Keratinocyte (primary cell): ENCODE measurements at regions not wholly inside any gene's neighbourhood (a gene's known extent, or its start where the extent isn't known, plus 50 kb on each side); places are given as distances from the start of the nearest gene placed in this dataset.

Source experiments
- DNase-seq: peaks from one replicate; pipeline ENCODE4 v3.0.0-alpha.2; 2011; ENCODE audit warnings: low read depth, missing footprints, low spot score
- FAIRE-seq: peaks from 2 replicates; lab custom pipeline; 2011; peaks lifted over from hg19 to GRCh38; lab: Jason Lieb, UNC
- H2AFZ ChIP-seq: 2 replicates; pipeline ENCODE4 v1.6.0; 2012; ENCODE audit warnings: low read length, control low read depth, inconsistent platforms; ENCODE audit not compliant: control insufficient read depth
- H3K27ac ChIP-seq: 2 replicates; pipeline ENCODE4 v1.5.1; 2011; ENCODE audit warnings: low read length; ENCODE audit not compliant: control insufficient read depth, insufficient read depth
- H3K27me3 ChIP-seq: 3 replicates; pipeline ENCODE4 v1.6.0; 2011; ENCODE audit warnings: low read length; ENCODE audit not compliant: control insufficient read depth, insufficient read depth; ENCODE audit errors: extremely low read depth
- H3K36me3 ChIP-seq, 2 experiments: 2 replicates in 1 of 2; 3 replicates in 1 of 2; pipeline ENCODE4 v1.5.1; 2011; ENCODE audit warnings: low read length in 2 of 2, mild to moderate bottlenecking in 1 of 2; ENCODE audit not compliant: control insufficient read depth in 2 of 2, insufficient read depth in 2 of 2; ENCODE audit errors: extremely low read depth in 1 of 2
- H3K4me1 ChIP-seq: 3 replicates; pipeline ENCODE4 v1.5.1; 2011; ENCODE audit warnings: low read length; ENCODE audit not compliant: control insufficient read depth, insufficient read depth; ENCODE audit errors: extremely low read depth
- H3K4me2 ChIP-seq: 3 replicates; pipeline ENCODE4 v1.6.0; 2011; ENCODE audit warnings: low read depth, low read length; ENCODE audit not compliant: control insufficient read depth, insufficient read depth; ENCODE audit errors: extremely low read depth
- H3K4me3 ChIP-seq, 3 experiments: fragments of 200-600 bp in 1 of 3; sonication (generic) in 1 of 3; 2 replicates in 2 of 3; 3 replicates in 1 of 3; pipeline ENCODE4 v1.5.1; 2011 to 2016; ENCODE audit warnings: low read length in 3 of 3, mild to moderate bottlenecking in 3 of 3, control low read depth in 2 of 3, inconsistent platforms in 1 of 3, low read depth in 1 of 3, mixed read lengths in 1 of 3, mixed run types in 1 of 3, moderate library complexity in 1 of 3; ENCODE audit not compliant: control insufficient read depth in 2 of 3, insufficient read depth in 2 of 3; ENCODE audit errors: extremely low read depth in 1 of 3
- H3K79me2 ChIP-seq: 2 replicates; pipeline ENCODE4 v1.6.0; 2012; ENCODE audit warnings: low read length; ENCODE audit not compliant: control insufficient read depth, insufficient read depth
- H3K9ac ChIP-seq: 3 replicates; pipeline ENCODE4 v1.6.0; 2011; ENCODE audit warnings: low read length; ENCODE audit not compliant: control insufficient read depth, insufficient read depth; ENCODE audit errors: extremely low read depth
- H3K9me1 ChIP-seq: 3 replicates; pipeline ENCODE4 v1.6.0; 2011; ENCODE audit warnings: low read length; ENCODE audit not compliant: control insufficient read depth, insufficient read depth; ENCODE audit errors: extremely low read depth
- H3K9me3 ChIP-seq: 2 replicates; pipeline ENCODE4 v1.5.1; 2012; ENCODE audit warnings: low read depth, low read length; ENCODE audit not compliant: control insufficient read depth
- H4K20me1 ChIP-seq: 3 replicates; pipeline ENCODE4 v1.6.0; 2011; ENCODE audit warnings: low read length; ENCODE audit not compliant: control insufficient read depth, insufficient read depth; ENCODE audit errors: extremely low read depth
- EZH2 ChIP-seq: IDR thresholded peaks from one replicate; pipeline ENCODE4 v1.6.1; 2012; ENCODE audit warnings: inconsistent platforms, mild to moderate bottlenecking, low read length, moderate library complexity
- dilution Hi-C: fragments of 300-500 bp; cut with MboI; formaldehyde crosslinking; loops from one replicate; pipeline ENCODE4 v1.7.0; 2020; ENCODE audit warnings: low sequenced_read_pairs; ENCODE audit not compliant: extremely low pct_ligation_motif_present
- TF ChIP-seq, protein P1 (sequence below), 3 experiments: IDR thresholded peaks in 1 of 3; conservative IDR thresholded peaks in 1 of 3; optimal IDR thresholded peaks in 1 of 3; 2 replicates in 2 of 3; 3 replicates in 1 of 3; pipeline versions ENCODE3 to v1.5.1; 2011; ENCODE audit warnings: low read length in 3 of 3, mild to moderate bottlenecking in 3 of 3, moderate library complexity in 2 of 3, control low read depth in 1 of 3, inconsistent platforms in 1 of 3; ENCODE audit not compliant: insufficient read depth in 2 of 3; ENCODE audit errors: extremely low read depth in 1 of 3

DNA sequence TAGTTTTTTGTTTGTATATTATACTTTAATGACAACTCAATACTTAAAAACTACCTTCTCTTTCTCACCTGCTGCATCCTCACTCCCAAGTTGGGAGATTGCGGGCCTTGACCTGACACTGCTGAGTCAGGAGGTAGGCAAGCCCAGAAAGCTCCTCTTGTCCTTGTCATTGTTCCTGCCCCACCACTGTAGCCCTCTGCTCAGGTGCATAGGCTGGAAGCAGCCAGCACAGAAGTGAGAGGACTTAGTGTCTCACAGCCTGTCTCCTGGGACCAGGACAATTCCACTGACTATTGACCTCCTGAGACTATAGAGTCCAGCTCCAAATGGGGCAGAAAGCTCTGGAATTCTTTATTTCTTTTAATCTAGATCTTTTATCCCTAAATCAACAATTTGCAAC lies 123.5 kb upstream of the NDP start:
- Histone ChIP-seq H3K36me3 (no peaks in the 10 kb centered on the region), H2AFZ (no peak overlapping the region), H3K9ac (no peak overlapping the region), H3K4me2 (no peak overlapping the region), H3K9me3 (no peaks in the 10 kb centered on the region), H3K9me1 (no peaks in the 10 kb centered on the region), H3K79me2 (no peaks in the 10 kb centered on the region), H3K4me3 (no peak overlapping the region), H3K4me1 (no peaks in the 10 kb centered on the region), H3K27ac (no peak overlapping the region), H4K20me1 (no peaks in the 10 kb centered on the region), H3K27me3 (no peaks in the 10 kb centered on the region)
- DNase-seq (no peak), FAIRE-seq (no peak)
- TF ChIP-seq, protein P1, sequence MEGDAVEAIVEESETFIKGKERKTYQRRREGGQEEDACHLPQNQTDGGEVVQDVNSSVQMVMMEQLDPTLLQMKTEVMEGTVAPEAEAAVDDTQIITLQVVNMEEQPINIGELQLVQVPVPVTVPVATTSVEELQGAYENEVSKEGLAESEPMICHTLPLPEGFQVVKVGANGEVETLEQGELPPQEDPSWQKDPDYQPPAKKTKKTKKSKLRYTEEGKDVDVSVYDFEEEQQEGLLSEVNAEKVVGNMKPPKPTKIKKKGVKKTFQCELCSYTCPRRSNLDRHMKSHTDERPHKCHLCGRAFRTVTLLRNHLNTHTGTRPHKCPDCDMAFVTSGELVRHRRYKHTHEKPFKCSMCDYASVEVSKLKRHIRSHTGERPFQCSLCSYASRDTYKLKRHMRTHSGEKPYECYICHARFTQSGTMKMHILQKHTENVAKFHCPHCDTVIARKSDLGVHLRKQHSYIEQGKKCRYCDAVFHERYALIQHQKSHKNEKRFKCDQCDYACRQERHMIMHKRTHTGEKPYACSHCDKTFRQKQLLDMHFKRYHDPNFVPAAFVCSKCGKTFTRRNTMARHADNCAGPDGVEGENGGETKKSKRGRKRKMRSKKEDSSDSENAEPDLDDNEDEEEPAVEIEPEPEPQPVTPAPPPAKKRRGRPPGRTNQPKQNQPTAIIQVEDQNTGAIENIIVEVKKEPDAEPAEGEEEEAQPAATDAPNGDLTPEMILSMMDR (optimal IDR thresholded peaks at IDR 0.05 in 1 of 3, IDR thresholded peaks at IDR 0.05 in 1 of 3, conservative IDR thresholded peaks at IDR 0.05 in 1 of 3; ENCODE audit: extremely low read depth in 1 of 3, insufficient read depth in 2 of 3, low read length in 3 of 3) = no peak
- no peak for TF ChIP-seq EZH2
- dilution Hi-C loops = no loop called here

DNA sequence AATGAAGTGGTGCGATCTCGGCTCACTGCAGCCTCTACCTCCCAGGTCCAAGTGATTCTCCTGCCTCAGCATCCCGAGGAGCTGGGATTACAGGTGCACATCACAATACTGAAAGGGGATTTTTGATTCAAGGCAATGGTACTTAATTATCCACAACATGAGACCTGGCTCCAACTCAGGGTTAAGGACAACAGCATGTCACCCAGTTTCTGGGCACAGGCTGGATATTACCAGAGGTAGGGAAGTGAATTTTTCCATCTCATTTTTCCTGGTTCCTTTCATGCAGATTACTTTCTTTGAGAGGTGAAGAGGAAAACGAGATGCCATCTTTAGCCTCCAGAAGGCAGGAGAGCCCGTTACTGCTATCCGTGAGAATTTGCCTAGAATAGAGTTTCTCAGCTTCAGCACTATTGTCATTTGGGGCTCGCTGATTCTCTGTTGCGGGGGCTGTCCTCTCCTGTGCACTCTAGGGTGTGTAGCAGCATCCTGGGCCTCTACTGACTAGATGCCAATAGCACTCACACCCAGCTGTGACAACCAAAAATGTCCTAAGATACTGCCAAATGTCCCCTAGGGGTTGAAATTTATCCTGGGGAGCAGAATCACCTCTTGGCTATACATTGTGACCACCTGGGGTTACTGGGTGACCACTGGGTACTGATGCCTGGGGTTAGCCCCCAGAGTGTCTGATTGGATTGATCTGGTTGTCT lies 121.8 kb upstream of the NDP start:
- TF ChIP-seq EZH2 = no peak
- TF ChIP-seq, protein P1 (optimal IDR thresholded peaks at IDR 0.05 in 1 of 3, IDR thresholded peaks at IDR 0.05 in 1 of 3, conservative IDR thresholded peaks at IDR 0.05 in 1 of 3; ENCODE audit: extremely low read depth in 1 of 3, insufficient read depth in 2 of 3, low read length in 3 of 3) = no peak
- Histone ChIP-seq H4K20me1 (no peaks in the 10 kb centered on the region), H3K9me1 (no peaks in the 10 kb centered on the region), H3K36me3 (no peaks in the 10 kb centered on the region), H3K4me3 (no peak overlapping the region), H3K9ac (no peak overlapping the region), H3K27me3 (no peaks in the 10 kb centered on the region), H3K4me2 (no peak overlapping the region), H3K9me3 (no peaks in the 10 kb centered on the region), H2AFZ (no peak overlapping the region), H3K27ac (no peak overlapping the region), H3K4me1 (no peaks in the 10 kb centered on the region), H3K79me2 (no peaks in the 10 kb centered on the region)
- FAIRE-seq (no peak), DNase-seq (no peak)
- dilution Hi-C loops = no loop called here
